Ovary (tissue), 3 donors: ENCODE measurements at regions not wholly inside any gene's neighbourhood (a gene's known extent, or its start where the extent isn't known, plus 50 kb on each side); places are given as distances from the start of the nearest gene placed in this dataset.

ENCODE experiments used
- CTCF ChIP-seq, 3 donors: fragments of 450-650 bp in 2 of 3; fragments of 200-600 bp in 1 of 3; IDR thresholded peaks; one replicate each; pipeline versions ENCODE4 v1.5.1 to v1.8.0; 2016 to 2022; ENCODE audit warnings: antibody characterized with exemption in 3 of 3, mild to moderate bottlenecking in 1 of 3
- POLR2A ChIP-seq: fragments of 450-650 bp; IDR thresholded peaks from one replicate; pipeline ENCODE4 v1.6.1; 2017; ENCODE audit warnings: antibody characterized with exemption, mild to moderate bottlenecking, moderate library complexity
- donor health status: DM: no; HTN: no; CAD: no.

- no peak for TF ChIP-seq CTCF (IDR thresholded peaks at IDR 0.05)
- TF ChIP-seq POLR2A: no peak
Measured at GRCh38 chr9:19634881-19635280, 154.0 kb downstream of the SLC24A2 start.
